C4-2B (cell line): ENCODE measurements at regions not wholly inside any gene's neighbourhood (a gene's known extent, or its start where the extent isn't known, plus 50 kb on each side); places are given as distances from the start of the nearest gene placed in this dataset.

ENCODE experiments used
- ZFX ChIP-seq: fragments of 450-650 bp; IDR thresholded peaks from 2 replicates; pipeline ENCODE4 v1.6.1; 2017
- TF ChIP-seq, protein P1 (sequence below): fragments of 450-650 bp; conservative IDR thresholded peaks from 2 replicates; pipeline ENCODE4 v1.5.1; 2017; ENCODE audit warnings: mild to moderate bottlenecking

DNA sequence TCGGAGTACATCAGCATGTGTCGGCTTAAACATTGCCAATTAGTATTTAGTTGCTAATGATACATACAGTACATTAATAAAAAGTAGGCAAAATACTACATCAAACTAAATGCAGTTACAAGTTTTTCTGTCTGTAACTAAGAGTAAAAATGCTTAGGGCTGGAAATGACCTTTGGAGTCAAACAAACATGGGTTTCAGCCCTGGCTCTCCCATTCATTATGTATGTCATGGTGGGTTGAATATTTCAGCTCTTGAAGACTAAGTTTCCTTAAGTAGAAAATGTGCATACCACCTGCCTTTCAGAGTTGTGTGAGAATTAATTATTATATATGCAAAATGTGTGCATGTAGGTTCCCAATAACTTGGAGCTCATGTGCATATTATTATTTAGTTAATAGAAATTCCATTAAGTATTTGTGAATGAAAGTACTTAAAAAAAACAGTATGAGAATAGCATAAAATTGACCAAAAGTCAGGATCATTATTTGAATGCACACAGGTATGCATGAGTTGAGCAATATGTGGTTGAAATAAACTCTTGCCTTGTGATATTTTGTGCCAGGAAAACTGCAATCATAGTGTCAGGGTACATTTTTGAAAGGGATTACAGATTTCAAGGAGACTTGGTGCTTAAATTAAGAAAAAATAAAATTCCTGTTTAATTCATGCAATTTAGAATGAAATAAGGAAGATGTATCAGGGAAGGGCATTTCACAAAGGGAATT is 2048.7 kb downstream of the PCDH7 start:
- TF ChIP-seq, protein P1, sequence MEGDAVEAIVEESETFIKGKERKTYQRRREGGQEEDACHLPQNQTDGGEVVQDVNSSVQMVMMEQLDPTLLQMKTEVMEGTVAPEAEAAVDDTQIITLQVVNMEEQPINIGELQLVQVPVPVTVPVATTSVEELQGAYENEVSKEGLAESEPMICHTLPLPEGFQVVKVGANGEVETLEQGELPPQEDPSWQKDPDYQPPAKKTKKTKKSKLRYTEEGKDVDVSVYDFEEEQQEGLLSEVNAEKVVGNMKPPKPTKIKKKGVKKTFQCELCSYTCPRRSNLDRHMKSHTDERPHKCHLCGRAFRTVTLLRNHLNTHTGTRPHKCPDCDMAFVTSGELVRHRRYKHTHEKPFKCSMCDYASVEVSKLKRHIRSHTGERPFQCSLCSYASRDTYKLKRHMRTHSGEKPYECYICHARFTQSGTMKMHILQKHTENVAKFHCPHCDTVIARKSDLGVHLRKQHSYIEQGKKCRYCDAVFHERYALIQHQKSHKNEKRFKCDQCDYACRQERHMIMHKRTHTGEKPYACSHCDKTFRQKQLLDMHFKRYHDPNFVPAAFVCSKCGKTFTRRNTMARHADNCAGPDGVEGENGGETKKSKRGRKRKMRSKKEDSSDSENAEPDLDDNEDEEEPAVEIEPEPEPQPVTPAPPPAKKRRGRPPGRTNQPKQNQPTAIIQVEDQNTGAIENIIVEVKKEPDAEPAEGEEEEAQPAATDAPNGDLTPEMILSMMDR, result no peak
- no peak for TF ChIP-seq ZFX
